H1 (cell line): ENCODE measurements at regions not wholly inside any gene's neighbourhood (a gene's known extent, or its start where the extent isn't known, plus 50 kb on each side); places are given as distances from the start of the nearest gene placed in this dataset.

Source experiments
- CTCF ChIA-PET: fragments of 300-600 bp; sonication (Branson Sonifier 250); formaldehyde crosslinking; loops from one replicate; lab custom pipeline; 2021; ENCODE audit not compliant: partially characterized antibody; lab: Charles Lee
- POLR2A ChIA-PET: fragments of 300-600 bp; sonication (Branson Sonifier 250); formaldehyde crosslinking; loops from one replicate; lab custom pipeline; 2021; ENCODE audit warnings: inconsistent platforms; ENCODE audit not compliant: partially characterized antibody; lab: Charles Lee
- DNase-seq, 2 experiments: peaks; one replicate each; pipeline versions ENCODE4 v3.0.0 to v3.0.0-alpha.2; 2010 to 2022; ENCODE audit warnings: low spot score in 2 of 2, low read depth in 1 of 2, mixed read lengths in 1 of 2
- FAIRE-seq: peaks from 2 replicates; lab custom pipeline; 2011; peaks lifted over from hg19 to GRCh38; lab: Jason Lieb, UNC
- H2AFZ ChIP-seq: 2 replicates; pipeline ENCODE4 v1.8.1; 2012; ENCODE audit warnings: low read length, inconsistent platforms
- H2AK5ac ChIP-seq: 2 replicates; pipeline ENCODE4 v1.6.1; 2013; ENCODE audit warnings: low read depth, low read length
- H2BK120ac ChIP-seq: replicated peaks from 2 replicates; pipeline ENCODE3; 2013; ENCODE audit warnings: low read depth, low read length, inconsistent platforms
- H2BK12ac ChIP-seq: 2 replicates; pipeline ENCODE4 v1.6.1; 2013; ENCODE audit warnings: low read depth, low read length
- H2BK15ac ChIP-seq: 2 replicates; pipeline ENCODE4 v1.6.1; 2013; ENCODE audit warnings: low read length
- H2BK20ac ChIP-seq: 2 replicates; pipeline ENCODE4 v1.6.1; 2013; ENCODE audit warnings: low read length
- H2BK5ac ChIP-seq: 2 replicates; pipeline ENCODE4 v1.6.1; 2013; ENCODE audit warnings: low read depth, low read length
- H3K14ac ChIP-seq: 2 replicates; pipeline ENCODE4 v1.6.1; 2013; ENCODE audit warnings: inconsistent platforms; ENCODE audit not compliant: insufficient read length
- H3K18ac ChIP-seq: 2 replicates; pipeline ENCODE4 v1.6.1; 2013; ENCODE audit warnings: low read length; ENCODE audit errors: extremely low read depth
- H3K23ac ChIP-seq: 2 replicates; pipeline ENCODE4 v1.6.1; 2013; ENCODE audit warnings: inconsistent platforms; ENCODE audit not compliant: insufficient read length
- H3K23me2 ChIP-seq: 2 replicates; pipeline ENCODE4 v1.6.1; 2013; ENCODE audit warnings: low read depth, low read length
- H3K27ac ChIP-seq: 2 replicates; pipeline ENCODE4 v1.6.1; 2011; ENCODE audit warnings: low read depth, low read length, inconsistent platforms
- H3K27me3 ChIP-seq, 4 experiments: replicated peaks in 1 of 4; 1 replicate in 1 of 4; 2 replicates in 3 of 4; pipeline versions ENCODE4 v1.6.1 to v1.8.1; 2011 to 2013; ENCODE audit warnings: low read length in 3 of 4, mild to moderate bottlenecking in 3 of 4, inconsistent platforms in 2 of 4, mixed read lengths in 2 of 4, moderate library complexity in 1 of 4; ENCODE audit not compliant: control insufficient read depth in 3 of 4, insufficient read depth in 3 of 4; ENCODE audit errors: extremely low read depth in 1 of 4
- H3K36me3 ChIP-seq, 4 experiments: 2 replicates each; pipeline versions ENCODE4 v1.6.1 to v1.8.1; 2011 to 2013; ENCODE audit warnings: mild to moderate bottlenecking in 4 of 4, low read length in 3 of 4, moderate library complexity in 2 of 4, control low read depth in 1 of 4, inconsistent platforms in 1 of 4; ENCODE audit not compliant: insufficient read depth in 4 of 4, control insufficient read depth in 2 of 4
- H3K4ac ChIP-seq: replicated peaks from 2 replicates; pipeline ENCODE3; 2013; ENCODE audit warnings: low read length, low read depth, mixed read lengths, inconsistent platforms; ENCODE audit not compliant: insufficient read length
- H3K4me1 ChIP-seq, 4 experiments: replicated peaks in 1 of 4; 1 replicate in 1 of 4; 2 replicates in 3 of 4; pipeline versions ENCODE4 v1.6.1 to v1.8.1; 2011 to 2013; ENCODE audit warnings: low read length in 3 of 4, inconsistent platforms in 2 of 4, mixed read lengths in 1 of 4; ENCODE audit not compliant: insufficient read depth in 4 of 4, control insufficient read depth in 3 of 4
- H3K4me2 ChIP-seq, 2 experiments: 2 replicates each; pipeline versions ENCODE4 v1.6.1 to v1.8.1; 2011 to 2013; ENCODE audit warnings: low read depth in 2 of 2, low read length in 2 of 2, control low read depth in 1 of 2, inconsistent platforms in 1 of 2, mild to moderate bottlenecking in 1 of 2; ENCODE audit not compliant: insufficient read depth in 1 of 2
- H3K4me3 ChIP-seq, 4 experiments: fragments of 200-600, 300-600 bp in 1 of 4; sonication (generic), shearing (Covaris generic), sonication (Bioruptor Twin) in 1 of 4; 2 replicates each; pipeline versions ENCODE4 v1.5.1 to v1.8.1; 2011 to 2016; ENCODE audit warnings: low read length in 4 of 4, low read depth in 3 of 4, control low read depth in 2 of 4, inconsistent platforms in 2 of 4, mild to moderate bottlenecking in 2 of 4, mixed read lengths in 1 of 4, moderate library complexity in 1 of 4; ENCODE audit not compliant: insufficient read depth in 2 of 4; ENCODE audit errors: extremely low read depth in 1 of 4
- H3K56ac ChIP-seq: replicated peaks from 2 replicates; pipeline ENCODE3; 2013; ENCODE audit warnings: low read depth, mild to moderate bottlenecking, mixed read lengths, low read length, inconsistent platforms; ENCODE audit not compliant: insufficient read length
- H3K79me1 ChIP-seq: 2 replicates; pipeline ENCODE4 v1.6.1; 2013; ENCODE audit warnings: low read depth, low read length, control low read depth
- H3K79me2 ChIP-seq, 2 experiments: 2 replicates each; pipeline versions ENCODE4 v1.6.1 to v1.8.1; 2012 to 2013; ENCODE audit warnings: low read length in 2 of 2, mild to moderate bottlenecking in 2 of 2, inconsistent platforms in 1 of 2; ENCODE audit not compliant: insufficient read depth in 2 of 2, control insufficient read depth in 1 of 2
- H3K9ac ChIP-seq, 4 experiments: replicated peaks in 1 of 4; 1 replicate in 1 of 4; 2 replicates in 3 of 4; pipeline versions ENCODE4 v1.6.1 to v1.8.1; 2011 to 2013; ENCODE audit warnings: low read depth in 3 of 4, low read length in 3 of 4, control low read depth in 2 of 4, mild to moderate bottlenecking in 2 of 4, moderate library complexity in 2 of 4, inconsistent platforms in 1 of 4; ENCODE audit errors: extremely low read depth in 1 of 4
- H3K9me3 ChIP-seq, 2 experiments: 2 replicates each; pipeline versions ENCODE4 v1.6.1 to v1.8.1; 2012 to 2013; ENCODE audit warnings: mild to moderate bottlenecking in 2 of 2, moderate library complexity in 2 of 2, control low read depth in 1 of 2, inconsistent platforms in 1 of 2, low read depth in 1 of 2, low read length in 1 of 2, mixed read lengths in 1 of 2; ENCODE audit not compliant: insufficient read depth in 2 of 2
- H4K20me1 ChIP-seq, 2 experiments: replicated peaks in 1 of 2; 2 replicates each; pipeline versions ENCODE3 to v1.8.1; 2011 to 2013; ENCODE audit warnings: inconsistent platforms in 2 of 2, low read length in 2 of 2, mild to moderate bottlenecking in 1 of 2; ENCODE audit not compliant: insufficient read depth in 2 of 2, control insufficient read depth in 1 of 2
- H4K5ac ChIP-seq: 2 replicates; pipeline ENCODE4 v1.6.1; 2013; ENCODE audit warnings: low read length, low read depth, mixed read lengths, inconsistent platforms; ENCODE audit not compliant: insufficient read length
- H4K8ac ChIP-seq: 2 replicates; pipeline ENCODE4 v1.8.0; 2013; ENCODE audit warnings: mild to moderate bottlenecking, moderate library complexity, low read length, inconsistent platforms; ENCODE audit not compliant: insufficient read depth; ENCODE audit errors: extremely low read depth
- H4K91ac ChIP-seq: replicated peaks from 2 replicates; pipeline ENCODE3; 2013; ENCODE audit warnings: low read length, mixed read lengths, inconsistent platforms; ENCODE audit not compliant: insufficient read length
- EGR1 ChIP-seq: IDR thresholded peaks from 2 replicates; pipeline ENCODE4 v1.6.1; 2011; ENCODE audit warnings: low read depth, low read length, borderline replicate concordance
- EZH2 ChIP-seq: fragments of 200-600 bp; sonication (generic); IDR thresholded peaks from 2 replicates; pipeline ENCODE4 v1.7.1; 2012; ENCODE audit warnings: low read depth, mild to moderate bottlenecking, moderate library complexity, low read length, inconsistent platforms; ENCODE audit not compliant: severe bottlenecking
- GABPA ChIP-seq: IDR thresholded peaks from 2 replicates; pipeline ENCODE4 v1.6.1; 2011; ENCODE audit warnings: mild to moderate bottlenecking, low read length, moderate library complexity, borderline replicate concordance; ENCODE audit not compliant: insufficient read depth
- TAF1 ChIP-seq: IDR thresholded peaks from 2 replicates; pipeline ENCODE4 v1.6.1; 2011; ENCODE audit warnings: mild to moderate bottlenecking, low read depth, low read length
- WGBS, 2 experiments: shearing (Covaris generic) in 1 of 2; methylation state at CpG; one replicate each; pipeline versions ENCODE4 v1.1.6 to v1.1.7; 2013 to 2015; ENCODE audit warnings: low lambda C conversion rate in 2 of 2, mixed read lengths in 2 of 2, inconsistent platforms in 1 of 2, low coverage in 1 of 2, missing lambda C conversion rate in 1 of 2; ENCODE audit not compliant: insufficient replicate concordance in 2 of 2, insufficient coverage in 1 of 2, insufficient read length in 1 of 2; ENCODE audit errors: extremely low coverage in 1 of 2, missing lambda C conversion rate in 1 of 2; 5-methylcytosine and 5-hydroxymethylcytosine counted together

DNA sequence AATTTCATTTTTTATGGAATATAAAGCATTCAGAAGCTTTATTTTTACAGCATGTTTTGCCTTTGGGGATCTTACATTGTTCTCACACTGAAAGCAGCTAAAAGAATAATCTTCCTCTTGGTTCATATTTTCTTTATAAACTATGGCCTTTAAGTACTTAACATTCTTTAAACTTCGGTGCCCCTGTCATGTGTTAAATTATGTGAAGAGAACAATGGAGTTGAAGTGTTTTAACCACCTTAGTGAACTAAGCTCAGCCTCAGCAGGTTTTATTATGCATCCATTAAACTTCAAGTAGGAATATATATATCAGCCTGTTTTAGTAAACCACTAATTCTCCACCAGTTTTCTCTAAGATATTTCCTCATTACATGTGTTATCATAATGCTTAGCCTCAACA is 371.4 kb upstream of the CDH18 start:
- no peak for FAIRE-seq
- Histone ChIP-seq H3K9me3 (no peaks in the 10 kb centered on the region), H3K27me3 (no peaks in the 10 kb centered on the region), H2BK15ac (no peak overlapping the region), H3K9ac (no peak overlapping the region), H3K23me2 (no peaks in the 10 kb centered on the region), H3K4me2 (no peak overlapping the region), H4K8ac (no peak overlapping the region)
- ChIA-PET CTCF (interaction anchor here (0.7 to 1.2 kb wide), 2 partner anchors 28 to 1444 kb away, joined by 3 read pairs; no protein-coding TSS in a partner anchor), POLR2A (no interaction called here)
- TF ChIP-seq EZH2 = no peak
- no peak for TF ChIP-seq EGR1
- no peak for TF ChIP-seq GABPA
- no peak for TF ChIP-seq TAF1
- TF ChIP-seq, all 59 proteins: peak for 0
- H3K14ac ChIP-seq = no peak overlapping the region
- no peak overlapping the region for H2BK5ac ChIP-seq
- no peak overlapping the region for H3K4ac ChIP-seq
- H3K23ac ChIP-seq = no peak overlapping the region
- H4K20me1 ChIP-seq = no peaks in the 10 kb centered on the region
- H2AK5ac ChIP-seq = no peak overlapping the region
- H3K79me1 ChIP-seq = no peaks in the 10 kb centered on the region
- H2AFZ ChIP-seq = no peak overlapping the region
- no peak overlapping the region for H4K91ac ChIP-seq
- H2BK12ac ChIP-seq = no peak overlapping the region
- H3K4me1 ChIP-seq = no peaks in the 10 kb centered on the region
- no peak overlapping the region for H3K56ac ChIP-seq
- H3K36me3 ChIP-seq = no peaks in the 10 kb centered on the region
- no peak overlapping the region for H3K27ac ChIP-seq
- no peak overlapping the region for H3K4me3 ChIP-seq
- no peak overlapping the region for H2BK20ac ChIP-seq
- H2BK120ac ChIP-seq = no peak overlapping the region
- no peaks in the 10 kb centered on the region for H3K79me2 ChIP-seq
- no peak overlapping the region for H3K18ac ChIP-seq
- DNase-seq = no peak
- WGBS, 2 experiments = 95% methylated on average over 1 of the region's 1 CpG; no CpG with 5 or more reads in 1 of the 2 experiments
- no peak overlapping the region for H4K5ac ChIP-seq
